ENCODE measurements at regions not wholly inside any gene's neighbourhood (a gene's known extent, or its start where the extent isn't known, plus 50 kb on each side); places are given as distances from the start of the nearest gene placed in this dataset.

GRCh38 chrX:80139564-80139963, 125.0 kb downstream of the TBX22 start:
- TF ChIP-seq CTCF (IDR thresholded peaks at IDR 0.05), result no peak
- no peak for TF ChIP-seq POLR2A (IDR thresholded peaks at IDR 0.05)
